Uterus (tissue), 3 donors: ENCODE measurements at regions not wholly inside any gene's neighbourhood (a gene's known extent, or its start where the extent isn't known, plus 50 kb on each side); places are given as distances from the start of the nearest gene placed in this dataset.
"Not testable (repeated sequence)": the region's sequence is repeated elsewhere in the genome, so short reads cannot be mapped to it uniquely, and the experiment has no call there.

Source experiments
- DNase-seq, 2 donors: peaks; one replicate each; pipeline ENCODE4 v3.0.0-alpha.2; 2019 to 2020
- H3K27ac ChIP-seq, 2 donors: fragments of 200-600 bp; sonication (generic); 1 replicate in 1 of 2; 2 replicates in 1 of 2; pipeline ENCODE4 v1.5.1; 2016 to 2018
- H3K27me3 ChIP-seq, 2 donors: fragments of 200-600 bp; sonication (generic); one replicate each; pipeline ENCODE4 v1.5.1; 2018 to 2019; ENCODE audit warnings: control low read depth in 1 of 2
- H3K36me3 ChIP-seq, 2 donors: fragments of 200-600 bp; sonication (generic); one replicate each; pipeline ENCODE4 v1.5.1; 2019; ENCODE audit warnings: control low read depth in 1 of 2
- H3K4me1 ChIP-seq, 2 donors: fragments of 200-600 bp; sonication (generic); one replicate each; pipeline ENCODE4 v1.5.1; 2018 to 2019; ENCODE audit warnings: control low read depth in 1 of 2
- H3K4me3 ChIP-seq, 2 donors: fragments of 200-600 bp; sonication (generic); 1 replicate in 1 of 2; 2 replicates in 1 of 2; pipeline ENCODE4 v1.5.1; 2018 to 2019; ENCODE audit warnings: mild to moderate bottlenecking in 1 of 2
- H3K9me3 ChIP-seq, 2 donors: fragments of 200-600 bp; sonication (generic); one replicate each; pipeline ENCODE4 v1.5.1; 2019; ENCODE audit warnings: control low read depth in 1 of 2
- CTCF ChIP-seq, 4 experiments: fragments of 200-600 bp in 2 of 4; fragments of 450-650 bp in 2 of 4; sonication (generic) in 2 of 4; IDR thresholded peaks; one replicate each; pipeline ENCODE4 v1.5.1; 2016 to 2019; ENCODE audit warnings: antibody characterized with exemption in 4 of 4, mild to moderate bottlenecking in 2 of 4, moderate library complexity in 1 of 4
- POLR2A ChIP-seq, 2 donors: fragments of 450-650 bp; IDR thresholded peaks; one replicate each; pipeline ENCODE4 v1.6.1; 2016; ENCODE audit warnings: antibody characterized with exemption in 2 of 2, mild to moderate bottlenecking in 1 of 2, moderate library complexity in 1 of 2
- intact Hi-C: fragments of 100-400 bp; cut with DNase I; formaldehyde crosslinking; loops from one replicate; pipeline ENCODE4 v1.15.1; 2023; ENCODE audit warnings: low total_unique reads
- donor health status: DM: yes; HTN: yes; CAD: no.

GRCh38 chr21:25170681-25171080 lies 436.6 kb downstream of the MRPL39 start:
- no peaks in the 10 kb centered on the region for H3K9me3 ChIP-seq
- no peak overlapping the region for H3K27ac ChIP-seq
- no peak overlapping the region for H3K4me3 ChIP-seq
- H3K27me3 ChIP-seq: no peaks in the 10 kb centered on the region
- H3K4me1 ChIP-seq: no peaks in the 10 kb centered on the region
- no peak for TF ChIP-seq CTCF (IDR thresholded peaks at IDR 0.05)
- no peak for TF ChIP-seq POLR2A (IDR thresholded peaks at IDR 0.05)
- no peaks in the 10 kb centered on the region for H3K36me3 ChIP-seq
- intact Hi-C loops: no loop called here
- DNase-seq: no peak

GRCh38 chr21:25169370-25169769 lies 437.9 kb downstream of the MRPL39 start:
- no peaks in the 10 kb centered on the region for H3K27me3 ChIP-seq
- no peak for TF ChIP-seq POLR2A (IDR thresholded peaks at IDR 0.05)
- no peak for TF ChIP-seq CTCF (IDR thresholded peaks at IDR 0.05)

GRCh38 chr21:25166904-25167303 lies 440.4 kb downstream of the MRPL39 start:
- DNase-seq, H3K9me3 ChIP-seq, H3K4me3 ChIP-seq, H3K36me3 ChIP-seq, H3K27me3 ChIP-seq, H3K27ac ChIP-seq, H3K4me1 ChIP-seq, intact Hi-C loops: not testable (repeated sequence)

More at GRCh38 chr21:25169370-25169769, 437.9 kb downstream of the MRPL39 start:
- Histone ChIP-seq H3K36me3 (no peaks in the 10 kb centered on the region), H3K9me3 (no peaks in the 10 kb centered on the region), H3K4me1 (no peaks in the 10 kb centered on the region), H3K27ac (no peak overlapping the region), H3K4me3 (no peak overlapping the region)
- no peak for DNase-seq
- intact Hi-C loops: no loop called here

- Histone ChIP-seq H3K36me3 (no peaks in the 10 kb centered on the region), H3K27me3 (no peaks in the 10 kb centered on the region), H3K9me3 (no peaks in the 10 kb centered on the region), H3K4me1 (no peaks in the 10 kb centered on the region), H3K27ac (no peak overlapping the region), H3K4me3 (no peak overlapping the region)
- intact Hi-C loops: no loop called here
- TF ChIP-seq CTCF (IDR thresholded peaks at IDR 0.05): no peak
- no peak for TF ChIP-seq POLR2A (IDR thresholded peaks at IDR 0.05)
- DNase-seq: no peak
Measured at GRCh38 chr21:25161571-25161970, 445.7 kb downstream of the MRPL39 start.

- H3K36me3 ChIP-seq, intact Hi-C loops, H3K4me3 ChIP-seq, H3K27ac ChIP-seq, H3K27me3 ChIP-seq, H3K4me1 ChIP-seq, DNase-seq, H3K9me3 ChIP-seq: not testable (repeated sequence)
Measured at GRCh38 chr21:25155020-25155419, 452.3 kb downstream of the MRPL39 start.

GRCh38 chr21:25149022-25149421 lies 458.3 kb downstream of the MRPL39 start:
- intact Hi-C loops: no loop called here
- no peak for DNase-seq
- no peaks in the 10 kb centered on the region for H3K9me3 ChIP-seq
- H3K4me3 ChIP-seq: no peak overlapping the region
- TF ChIP-seq POLR2A (IDR thresholded peaks at IDR 0.05) (no peak), CTCF (IDR thresholded peaks at IDR 0.05) (no peak)
- H3K36me3 ChIP-seq: no peaks in the 10 kb centered on the region
- no peaks in the 10 kb centered on the region for H3K4me1 ChIP-seq
- no peaks in the 10 kb centered on the region for H3K27me3 ChIP-seq
- H3K27ac ChIP-seq: no peak overlapping the region
